ENCODE measurements at regions not wholly inside any gene's neighbourhood (a gene's known extent, or its start where the extent isn't known, plus 50 kb on each side); places are given as distances from the start of the nearest gene placed in this dataset.
"Not testable (repeated sequence)": the region's sequence is repeated elsewhere in the genome, so short reads cannot be mapped to it uniquely, and the experiment has no call there.

- DNase-seq (ENCODE audit: low read depth), result not testable (repeated sequence)
These were observed 816.6 kb upstream of the TENM4 start for GRCh38 chr11:80257319-80258015.

- no peak for DNase-seq (ENCODE audit: low read depth)
These were observed 814.2 kb upstream of the TENM4 start for GRCh38 chr11:80255021-80255420.

DNA sequence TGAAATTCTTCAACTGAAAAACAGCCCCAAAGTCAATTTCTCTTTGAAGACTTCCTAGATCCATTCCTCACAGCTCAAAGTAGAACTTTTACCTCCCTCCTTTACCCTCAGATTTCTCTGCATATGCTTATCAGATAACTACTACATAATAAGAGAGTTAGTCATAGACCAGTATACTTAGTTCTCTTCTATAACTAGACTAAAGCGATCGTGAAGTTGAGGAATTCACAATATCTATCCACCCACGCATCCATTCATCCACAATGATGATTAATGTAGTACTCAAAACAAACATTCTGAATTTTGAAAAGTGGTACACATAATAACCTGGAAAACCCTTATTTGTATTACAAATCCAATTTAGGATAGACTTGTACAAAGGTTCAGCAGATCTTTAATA lies 800.9 kb upstream of the TENM4 start:
- DNase-seq (ENCODE audit: low read depth), result no peak

DNA sequence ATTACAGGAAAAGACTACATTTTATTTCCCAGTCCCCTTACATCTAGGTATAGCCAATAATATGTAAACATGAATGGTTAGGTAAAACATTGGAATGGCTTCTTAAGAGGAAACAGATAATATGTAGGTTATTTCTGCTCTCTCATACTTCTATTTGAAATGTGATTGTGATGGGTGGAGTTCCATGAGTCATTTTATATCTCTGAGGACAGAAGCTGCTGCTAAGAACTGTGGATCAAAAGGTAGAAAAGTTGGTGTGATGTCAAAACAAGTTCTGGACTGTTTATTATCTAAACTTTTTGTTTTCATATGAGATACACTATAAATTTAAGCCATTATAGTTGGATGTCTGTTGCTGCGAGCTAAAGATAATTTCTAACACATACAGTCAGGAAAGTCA lies 799.4 kb upstream of the TENM4 start:
- no peak for DNase-seq (ENCODE audit: low read depth)

DNA sequence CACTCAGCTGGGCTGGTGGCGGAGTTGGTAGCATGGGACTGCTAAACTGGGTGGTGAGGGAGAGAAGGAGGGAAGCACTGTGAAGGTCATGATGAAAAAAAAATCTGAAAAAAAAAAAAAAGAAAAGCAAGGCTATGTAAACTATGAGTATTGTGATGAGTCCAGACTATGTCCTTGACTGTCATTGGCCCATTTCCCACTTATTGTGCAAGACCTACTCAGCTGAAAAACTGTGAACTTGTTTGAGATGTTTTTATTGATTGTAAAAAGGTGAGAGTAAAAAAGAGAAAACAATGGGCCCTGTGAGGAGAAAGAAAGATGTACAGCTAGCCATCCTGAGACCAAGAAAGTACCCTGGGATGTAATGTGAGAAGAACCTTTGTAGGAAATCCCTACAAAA lies 798.4 kb upstream of the TENM4 start:
- no peak for DNase-seq (ENCODE audit: low read depth)

GRCh38 chr11:80227915-80228314 lies 787.1 kb upstream of the TENM4 start:
- no peak for DNase-seq (ENCODE audit: low read depth)

DNA sequence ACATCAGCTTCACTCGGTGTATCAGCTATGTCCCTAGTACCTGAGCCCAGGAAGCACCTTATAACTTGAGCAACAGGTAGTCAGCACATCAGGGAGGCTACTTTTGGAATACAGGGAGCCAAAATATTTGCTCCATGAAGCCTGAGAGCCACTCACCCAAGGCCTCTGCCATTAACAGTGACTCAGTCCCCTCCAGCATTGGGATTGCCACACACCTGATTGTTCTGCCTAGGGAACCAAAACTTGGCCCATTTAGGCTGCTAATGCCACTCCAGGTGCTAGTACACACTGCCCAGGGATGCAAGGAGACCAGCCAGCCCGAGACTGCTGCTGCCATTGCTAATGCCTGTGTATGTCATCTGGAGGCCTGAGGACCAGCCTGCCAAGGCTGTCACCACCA lies 773.6 kb upstream of the TENM4 start:
- DNase-seq (ENCODE audit: low read depth), result no peak

- no peak for DNase-seq (ENCODE audit: low read depth)
These were observed 770.8 kb upstream of the TENM4 start for GRCh38 chr11:80211673-80212072.

DNA sequence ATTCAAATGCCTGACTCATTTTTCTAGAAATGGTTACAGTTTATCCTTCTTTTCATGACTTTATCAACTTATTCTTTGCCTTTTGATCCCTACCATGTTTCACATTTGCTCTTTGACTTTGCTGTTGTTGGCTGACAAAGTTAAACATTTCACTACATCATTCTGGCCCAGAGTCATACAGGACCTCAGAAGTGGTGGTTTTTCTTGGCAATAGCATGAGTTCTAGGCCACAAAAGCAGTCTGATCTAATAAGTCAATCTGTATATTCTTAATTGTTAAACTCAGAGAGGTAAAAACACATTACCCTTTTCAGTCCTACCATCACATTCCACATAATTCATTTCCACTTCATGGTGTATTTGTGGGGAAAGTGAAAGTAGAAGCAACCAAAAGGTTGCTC lies 763.2 kb upstream of the TENM4 start:
- DNase-seq (ENCODE audit: low read depth), result no peak

GRCh38 chr11:80196932-80197554 lies 756.2 kb upstream of the TENM4 start:
- DNase-seq (ENCODE audit: low read depth), result no peak

- DNase-seq (ENCODE audit: low read depth), result no peak
These were observed 755.2 kb upstream of the TENM4 start for GRCh38 chr11:80196041-80196440.

GRCh38 chr11:80194625-80195024 lies 753.8 kb upstream of the TENM4 start:
- no peak for DNase-seq (ENCODE audit: low read depth)

DNA sequence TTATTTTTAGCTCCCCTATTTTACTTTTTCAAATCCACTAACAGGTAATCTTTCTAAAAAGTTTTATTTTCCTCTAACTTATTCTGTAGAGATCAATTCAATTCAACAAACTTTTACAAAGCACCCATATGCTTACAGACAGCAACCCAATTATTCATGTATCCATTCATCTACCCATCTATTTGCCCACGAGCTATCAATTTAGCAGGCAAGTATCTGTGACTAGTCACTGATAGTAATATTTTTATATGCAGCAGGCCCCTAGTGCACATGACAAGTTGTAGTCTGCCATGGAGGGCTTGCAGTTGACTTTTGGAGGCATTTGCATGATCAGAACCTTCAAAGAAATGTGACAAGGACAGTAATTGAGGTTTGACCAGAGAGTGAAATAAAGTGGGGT lies 753.2 kb upstream of the TENM4 start:
- DNase-seq (ENCODE audit: low read depth), result no peak

DNA sequence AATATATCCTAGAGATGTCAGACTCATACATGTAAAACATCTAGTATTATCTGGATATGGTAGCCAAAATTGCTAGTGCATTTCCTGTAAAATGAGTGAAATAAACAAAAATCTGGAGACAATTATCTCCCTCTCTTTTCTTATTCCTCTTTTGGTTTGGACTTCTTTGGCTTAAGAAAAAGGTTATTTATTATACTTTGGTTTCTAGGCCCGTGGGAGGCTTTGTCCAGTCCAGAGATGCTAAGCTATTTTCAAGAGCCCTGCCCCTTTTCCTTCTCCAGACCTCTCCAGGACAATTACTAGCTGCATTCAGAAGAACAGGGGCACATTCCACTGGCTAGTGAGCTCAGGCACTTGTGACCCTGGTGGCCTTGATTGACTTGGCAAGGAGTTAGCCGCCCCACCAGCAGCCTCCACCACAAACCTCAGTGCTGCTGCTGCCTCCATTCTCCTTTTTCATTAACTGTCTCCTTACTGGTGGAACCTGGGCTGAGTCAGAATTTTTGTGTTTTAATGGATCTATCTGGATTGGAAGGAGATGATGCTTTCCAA lies 747.3 kb upstream of the TENM4 start:
- no peak for DNase-seq (ENCODE audit: low read depth)

DNA sequence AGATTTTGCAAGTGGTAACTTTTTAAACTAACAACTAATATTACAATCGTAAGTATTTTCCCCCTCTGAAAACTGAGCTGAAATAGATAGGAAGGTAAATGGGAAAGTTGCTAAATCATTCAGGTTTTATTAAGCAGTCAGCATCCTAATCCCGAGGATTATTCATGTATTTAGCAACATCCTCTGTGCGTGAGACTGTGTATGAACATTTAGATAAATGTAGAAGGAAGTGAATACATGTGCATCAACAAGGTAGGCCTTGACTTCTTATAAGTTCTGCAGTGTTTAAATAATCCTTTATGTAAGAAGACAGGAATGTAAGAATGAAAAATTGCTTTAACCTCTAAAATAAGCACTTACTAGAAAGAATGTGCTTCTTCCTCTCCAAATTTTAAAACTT lies 745.9 kb upstream of the TENM4 start:
- no peak for DNase-seq (ENCODE audit: low read depth)

DNA sequence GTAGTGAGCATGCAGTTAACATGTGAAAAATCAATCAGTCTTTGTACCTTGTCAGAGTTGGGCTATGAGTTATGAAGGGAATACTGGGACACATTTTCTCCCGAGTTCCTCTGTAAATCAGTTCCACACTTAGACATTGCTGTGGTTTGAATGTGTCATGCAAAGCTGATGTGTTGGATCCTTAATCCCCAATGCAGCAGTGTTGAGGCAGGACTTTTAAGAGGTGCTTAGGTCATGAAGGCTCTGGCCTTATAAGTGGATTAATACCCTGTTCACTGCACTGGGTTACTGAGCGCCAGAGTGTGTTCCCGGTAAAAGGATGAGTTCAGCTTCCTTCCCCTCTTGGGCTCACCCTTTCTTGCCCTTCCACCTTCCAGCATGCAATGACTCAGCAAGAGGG lies 742.1 kb upstream of the TENM4 start:
- DNase-seq (ENCODE audit: low read depth), result no peak

- DNase-seq (ENCODE audit: low read depth), result no peak
These were observed 732.7 kb upstream of the TENM4 start for GRCh38 chr11:80173371-80174136.

GRCh38 chr11:80168796-80169195 lies 728.0 kb upstream of the TENM4 start:
- no peak for DNase-seq (ENCODE audit: low read depth)

GRCh38 chr11:80167766-80168165 lies 726.9 kb upstream of the TENM4 start:
- no peak for DNase-seq (ENCODE audit: low read depth)

- no peak for DNase-seq (ENCODE audit: low read depth)
These were observed 724.9 kb upstream of the TENM4 start for GRCh38 chr11:80165744-80166143.

DNA sequence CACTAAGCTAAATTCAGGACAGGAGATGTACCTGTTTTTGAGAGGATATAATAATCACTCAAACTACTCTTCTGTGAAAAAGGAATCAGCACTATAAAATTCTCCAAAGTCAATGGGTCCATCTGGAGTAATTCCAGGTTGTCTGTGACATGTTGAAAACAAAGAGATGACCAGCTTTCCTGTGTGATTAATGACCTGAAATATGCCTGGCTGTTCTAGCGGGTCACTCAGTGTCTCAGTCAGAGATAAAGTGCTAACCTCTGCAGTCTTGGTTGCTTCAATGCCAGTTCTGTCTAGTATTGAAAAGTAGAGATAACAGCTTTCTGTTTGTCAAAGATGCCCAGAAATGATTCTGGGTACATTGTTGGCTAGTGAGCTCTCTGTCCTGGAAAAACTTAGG lies 722.6 kb upstream of the TENM4 start:
- DNase-seq (ENCODE audit: low read depth), result no peak

DNA sequence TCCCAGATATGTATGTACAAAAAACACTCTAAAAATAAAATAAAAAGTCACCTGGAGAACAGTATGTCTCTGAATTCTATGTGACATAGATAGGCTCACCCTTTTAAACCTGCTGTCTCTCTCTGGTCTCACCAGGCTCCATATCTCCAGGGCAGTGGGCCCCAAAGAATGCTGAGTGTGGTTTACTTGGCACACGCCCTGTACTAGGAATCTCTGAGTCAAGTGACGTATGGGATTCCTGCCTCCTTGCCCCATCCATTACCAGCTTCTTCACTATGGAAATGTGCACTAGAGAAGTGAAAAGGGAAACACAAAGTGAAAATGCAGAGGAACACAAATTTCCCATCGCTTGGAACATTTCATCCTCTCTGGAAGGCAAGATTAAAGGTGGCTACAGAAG lies 722.2 kb upstream of the TENM4 start:
- DNase-seq (ENCODE audit: low read depth), result no peak

- DNase-seq (ENCODE audit: low read depth), result no peak
These were observed 721.6 kb upstream of the TENM4 start for GRCh38 chr11:80162387-80162786.
